Activated naive CD4-positive, alpha-beta T cell treated with anti-CD3 and anti-CD28 coated beads, Interleukin-2, amount 50 U/mL, for 24 hours (primary cell): ENCODE measurements at regions not wholly inside any gene's neighbourhood (a gene's known extent, or its start where the extent isn't known, plus 50 kb on each side); places are given as distances from the start of the nearest gene placed in this dataset.
A peak's percentile ranks its signal among the peaks of the same experiment; 100 is the strongest.

Source experiments
- H3K27ac Mint-ChIP-seq: one replicate; pipeline ENCODE4 v1.8.0; 2021; ENCODE audit warnings: mild to moderate bottlenecking, mixed read lengths
- H3K27me3 Mint-ChIP-seq: one replicate; pipeline ENCODE4 v1.8.0; 2021; ENCODE audit warnings: mixed read lengths
- H3K36me3 Mint-ChIP-seq: one replicate; pipeline ENCODE4 v1.8.0; 2021; ENCODE audit warnings: mixed read lengths
- H3K4me1 Mint-ChIP-seq: one replicate; pipeline ENCODE4 v1.8.0; 2021; ENCODE audit warnings: mixed read lengths
- H3K4me3 Mint-ChIP-seq: one replicate; pipeline ENCODE4 v1.8.0; 2021; ENCODE audit warnings: mild to moderate bottlenecking, mixed read lengths
- H3K9me3 Mint-ChIP-seq: one replicate; pipeline ENCODE4 v1.8.0; 2021; ENCODE audit warnings: mixed read lengths

- H3K27ac Mint-ChIP-seq = no peak overlapping the region
- peaks cover 21% of the 10 kb centered on the region for H3K4me1 Mint-ChIP-seq
- no peaks in the 10 kb centered on the region for H3K36me3 Mint-ChIP-seq
- no peaks in the 10 kb centered on the region for H3K27me3 Mint-ChIP-seq
- no peak overlapping the region for H3K4me3 Mint-ChIP-seq
- H3K9me3 Mint-ChIP-seq = peaks cover 6% of the 10 kb centered on the region
Measured at GRCh38 chr3:106025151-106025722, 156.4 kb upstream of the CBLB start.

GRCh38 chr3:106029954-106030626 is 161.3 kb upstream of the CBLB start:
- Mint-ChIP-seq H3K4me1 (peaks cover 21% of the 10 kb centered on the region), H3K4me3 (no peak overlapping the region), H3K9me3 (no peaks in the 10 kb centered on the region), H3K27me3 (no peaks in the 10 kb centered on the region), H3K36me3 (no peaks in the 10 kb centered on the region), H3K27ac (no peak overlapping the region)

- Mint-ChIP-seq H3K36me3 (no peaks in the 10 kb centered on the region), H3K4me1 (peaks cover 17% of the 10 kb centered on the region), H3K4me3 (no peak overlapping the region), H3K27ac (no peak overlapping the region), H3K27me3 (no peaks in the 10 kb centered on the region), H3K9me3 (no peaks in the 10 kb centered on the region)
Measured at GRCh38 chr3:106030627-106030963, 161.8 kb upstream of the CBLB start.

- no peak overlapping the region for H3K4me3 Mint-ChIP-seq
- no peaks in the 10 kb centered on the region for H3K27me3 Mint-ChIP-seq
- peaks cover 3% of the 10 kb centered on the region for H3K9me3 Mint-ChIP-seq
- no peak overlapping the region for H3K27ac Mint-ChIP-seq
- no peaks in the 10 kb centered on the region for H3K36me3 Mint-ChIP-seq
- H3K4me1 Mint-ChIP-seq = peaks cover 14% of the 10 kb centered on the region
Measured at GRCh38 chr3:106032479-106032878, 163.7 kb upstream of the CBLB start.

- Mint-ChIP-seq H3K9me3 (peaks cover 5% of the 10 kb centered on the region), H3K36me3 (no peaks in the 10 kb centered on the region), H3K27ac (no peak overlapping the region), H3K27me3 (no peaks in the 10 kb centered on the region), H3K4me1 (peaks cover 14% of the 10 kb centered on the region), H3K4me3 (no peak overlapping the region)
Measured at GRCh38 chr3:106033654-106034053, 164.8 kb upstream of the CBLB start.

GRCh38 chr3:106034313-106034712 is 165.5 kb upstream of the CBLB start:
- Mint-ChIP-seq H3K4me1 (peaks cover 9% of the 10 kb centered on the region), H3K9me3 (peaks cover 5% of the 10 kb centered on the region), H3K4me3 (no peak overlapping the region), H3K36me3 (no peaks in the 10 kb centered on the region), H3K27me3 (no peaks in the 10 kb centered on the region), H3K27ac (no peak overlapping the region)

- Mint-ChIP-seq H3K27ac (no peak overlapping the region), H3K36me3 (no peaks in the 10 kb centered on the region), H3K4me1 (peaks cover 14% of the 10 kb centered on the region), H3K27me3 (no peaks in the 10 kb centered on the region), H3K9me3 (peaks cover 5% of the 10 kb centered on the region), H3K4me3 (no peak overlapping the region)
Measured at GRCh38 chr3:106035619-106036018, 166.8 kb upstream of the CBLB start.

- no peak overlapping the region for H3K4me3 Mint-ChIP-seq
- no peaks in the 10 kb centered on the region for H3K36me3 Mint-ChIP-seq
- H3K9me3 Mint-ChIP-seq = peaks cover 5% of the 10 kb centered on the region
- no peak overlapping the region for H3K27ac Mint-ChIP-seq
- H3K27me3 Mint-ChIP-seq = no peaks in the 10 kb centered on the region
- H3K4me1 Mint-ChIP-seq = peaks cover 14% of the 10 kb centered on the region
Measured at GRCh38 chr3:106036696-106037095, 167.9 kb upstream of the CBLB start.

GRCh38 chr3:106047221-106047620 is 178.4 kb upstream of the CBLB start:
- H3K4me1 Mint-ChIP-seq = peaks cover 4% of the 10 kb centered on the region
- no peak overlapping the region for H3K4me3 Mint-ChIP-seq
- H3K36me3 Mint-ChIP-seq = no peaks in the 10 kb centered on the region
- H3K27ac Mint-ChIP-seq = no peak overlapping the region
- no peaks in the 10 kb centered on the region for H3K27me3 Mint-ChIP-seq
- peaks cover 10% of the 10 kb centered on the region for H3K9me3 Mint-ChIP-seq

- Mint-ChIP-seq H3K9me3 (peaks cover 10% of the 10 kb centered on the region), H3K36me3 (no peaks in the 10 kb centered on the region), H3K4me3 (no peak overlapping the region), H3K27me3 (no peaks in the 10 kb centered on the region), H3K27ac (no peak overlapping the region), H3K4me1 (no peaks in the 10 kb centered on the region)
Measured at GRCh38 chr3:106048946-106049481, 180.2 kb upstream of the CBLB start.

GRCh38 chr3:106049821-106050220 is 181.0 kb upstream of the CBLB start:
- Mint-ChIP-seq H3K4me1 (no peaks in the 10 kb centered on the region), H3K4me3 (no peak overlapping the region), H3K27me3 (no peaks in the 10 kb centered on the region), H3K27ac (no peak overlapping the region), H3K9me3 (peaks cover 11% of the 10 kb centered on the region), H3K36me3 (peaks cover under 1% of the 10 kb centered on the region)

GRCh38 chr3:106056931-106057330 is 188.1 kb upstream of the CBLB start:
- Mint-ChIP-seq H3K4me1 (peaks cover 14% of the 10 kb centered on the region), H3K9me3 (peaks cover 9% of the 10 kb centered on the region), H3K27me3 (no peaks in the 10 kb centered on the region), H3K4me3 (no peak overlapping the region), H3K36me3 (peaks cover 4% of the 10 kb centered on the region), H3K27ac (no peak overlapping the region)

- Mint-ChIP-seq H3K27me3 (no peaks in the 10 kb centered on the region), H3K9me3 (peaks cover 9% of the 10 kb centered on the region), H3K4me1 (peaks cover 14% of the 10 kb centered on the region), H3K4me3 (no peak overlapping the region), H3K27ac (no peak overlapping the region), H3K36me3 (peaks cover 4% of the 10 kb centered on the region)
Measured at GRCh38 chr3:106058475-106058874, 189.7 kb upstream of the CBLB start.

GRCh38 chr3:106059953-106060517 is 191.2 kb upstream of the CBLB start:
- H3K9me3 Mint-ChIP-seq = peaks cover 15% of the 10 kb centered on the region
- peaks cover 14% of the 10 kb centered on the region for H3K4me1 Mint-ChIP-seq
- no peak overlapping the region for H3K4me3 Mint-ChIP-seq
- H3K27ac Mint-ChIP-seq = peak overlapping the region; percentile 43
- peaks cover 1% of the 10 kb centered on the region for H3K36me3 Mint-ChIP-seq
- H3K27me3 Mint-ChIP-seq = no peaks in the 10 kb centered on the region

- Mint-ChIP-seq H3K4me3 (no peak overlapping the region), H3K36me3 (peaks cover 2% of the 10 kb centered on the region), H3K27ac (no peak overlapping the region), H3K9me3 (peaks cover 13% of the 10 kb centered on the region), H3K27me3 (no peaks in the 10 kb centered on the region), H3K4me1 (peaks cover 13% of the 10 kb centered on the region)
Measured at GRCh38 chr3:106063909-106064308, 195.1 kb upstream of the CBLB start.

- Mint-ChIP-seq H3K9me3 (peaks cover 17% of the 10 kb centered on the region), H3K27ac (no peak overlapping the region), H3K4me3 (no peak overlapping the region), H3K4me1 (peaks cover 10% of the 10 kb centered on the region), H3K27me3 (no peaks in the 10 kb centered on the region), H3K36me3 (peaks cover 2% of the 10 kb centered on the region)
Measured at GRCh38 chr3:106065831-106066230, 197.0 kb upstream of the CBLB start.
